Upper lobe of right lung (tissue), 1 donor: ENCODE measurements at regions not wholly inside any gene's neighbourhood (a gene's known extent, or its start where the extent isn't known, plus 50 kb on each side); places are given as distances from the start of the nearest gene placed in this dataset.

Experiments used
- ATAC-seq: fragments of 200-7000 bp; cut with Tn5 transposase; one replicate; pipeline ENCODE4 v1.9.1; 2020; ENCODE audit warnings: mild to moderate bottlenecking, moderate library complexity
- DNase-seq: peaks from one replicate; pipeline ENCODE4 v3.0.0-alpha.2; 2020
- H3K27ac ChIP-seq: fragments of 200-600 bp; one replicate; pipeline ENCODE4 v1.8.0; 2022
- H3K27me3 ChIP-seq: fragments of 200-600 bp; one replicate; pipeline ENCODE4 v1.8.0; 2022; ENCODE audit warnings: mild to moderate bottlenecking
- H3K36me3 ChIP-seq: fragments of 200-600 bp; one replicate; pipeline ENCODE4 v1.8.0; 2022
- H3K4me1 ChIP-seq: fragments of 200-600 bp; one replicate; pipeline ENCODE4 v1.8.0; 2022
- H3K4me3 ChIP-seq: fragments of 200-600 bp; one replicate; pipeline ENCODE4 v1.8.0; 2022; ENCODE audit warnings: mild to moderate bottlenecking
- H3K9me3 ChIP-seq: fragments of 200-600 bp; one replicate; pipeline ENCODE4 v1.8.0; 2022
- CTCF ChIP-seq: fragments of 200-600 bp; IDR thresholded peaks from one replicate; pipeline ENCODE4 v1.8.0; 2022; ENCODE audit warnings: antibody characterized with exemption
- intact Hi-C: fragments of 100-400 bp; cut with DNase I; formaldehyde crosslinking; loops from one replicate; pipeline ENCODE4 v1.11.0; 2022
- donor health status: DM: no; HTN: yes; CAD: no; lungs with severe emphysema.

- TF ChIP-seq CTCF = no peak
- no peaks in the 10 kb centered on the region for H3K9me3 ChIP-seq
- intact Hi-C loops = no loop called here
- ATAC-seq = no peak
- DNase-seq = no peak
- no peak overlapping the region for H3K4me3 ChIP-seq
- no peak overlapping the region for H3K27ac ChIP-seq
- peaks cover 3% of the 10 kb centered on the region for H3K4me1 ChIP-seq
- no peaks in the 10 kb centered on the region for H3K27me3 ChIP-seq
- no peaks in the 10 kb centered on the region for H3K36me3 ChIP-seq
These were observed 367.6 kb downstream of the BCOR start for GRCh38 chrX:39729981-39730661.

GRCh38 chrX:39730662-39731329 is 367.0 kb downstream of the BCOR start:
- Histone ChIP-seq H3K27ac (no peak overlapping the region), H3K4me3 (no peak overlapping the region), H3K27me3 (no peaks in the 10 kb centered on the region), H3K9me3 (no peaks in the 10 kb centered on the region), H3K4me1 (peaks cover 3% of the 10 kb centered on the region), H3K36me3 (no peaks in the 10 kb centered on the region)
- TF ChIP-seq CTCF = peak; percentile 51
- ATAC-seq = peak; percentile 81
- intact Hi-C loops = no loop called here
- peak; percentile 65 for DNase-seq

GRCh38 chrX:39731330-39731667 is 366.5 kb downstream of the BCOR start:
- no peak overlapping the region for H3K27ac ChIP-seq
- no peaks in the 10 kb centered on the region for H3K27me3 ChIP-seq
- intact Hi-C loops = no loop called here
- TF ChIP-seq CTCF = no peak
- H3K4me1 ChIP-seq = peaks cover 3% of the 10 kb centered on the region
- no peaks in the 10 kb centered on the region for H3K36me3 ChIP-seq
- ATAC-seq = no peak
- H3K4me3 ChIP-seq = no peak overlapping the region
- H3K9me3 ChIP-seq = no peaks in the 10 kb centered on the region
- no peak for DNase-seq

GRCh38 chrX:39731735-39732134 is 366.0 kb downstream of the BCOR start:
- Histone ChIP-seq H3K36me3 (no peaks in the 10 kb centered on the region), H3K4me3 (no peak overlapping the region), H3K27ac (no peak overlapping the region), H3K9me3 (no peaks in the 10 kb centered on the region), H3K27me3 (no peaks in the 10 kb centered on the region), H3K4me1 (peaks cover 3% of the 10 kb centered on the region)
- DNase-seq = no peak
- intact Hi-C loops = no loop called here
- TF ChIP-seq CTCF = no peak
- ATAC-seq = no peak

GRCh38 chrX:39733745-39734144 is 364.0 kb downstream of the BCOR start:
- intact Hi-C loops = no loop called here
- TF ChIP-seq CTCF = no peak
- H3K27me3 ChIP-seq = no peaks in the 10 kb centered on the region
- no peak overlapping the region for H3K4me3 ChIP-seq
- ATAC-seq (no peak), DNase-seq (no peak)
- no peaks in the 10 kb centered on the region for H3K36me3 ChIP-seq
- H3K27ac ChIP-seq = no peak overlapping the region
- peaks cover 3% of the 10 kb centered on the region for H3K4me1 ChIP-seq
- H3K9me3 ChIP-seq = no peaks in the 10 kb centered on the region
